NCI-H128 (cell line): ENCODE measurements at regions not wholly inside any gene's neighbourhood (a gene's known extent, or its start where the extent isn't known, plus 50 kb on each side); places are given as distances from the start of the nearest gene placed in this dataset.

Experiments
- DNase-seq: peaks from one replicate; lab custom pipeline; 2025; ENCODE audit not compliant: unreplicated experiment; lab: John Stamatoyannopoulos, UW

DNA sequence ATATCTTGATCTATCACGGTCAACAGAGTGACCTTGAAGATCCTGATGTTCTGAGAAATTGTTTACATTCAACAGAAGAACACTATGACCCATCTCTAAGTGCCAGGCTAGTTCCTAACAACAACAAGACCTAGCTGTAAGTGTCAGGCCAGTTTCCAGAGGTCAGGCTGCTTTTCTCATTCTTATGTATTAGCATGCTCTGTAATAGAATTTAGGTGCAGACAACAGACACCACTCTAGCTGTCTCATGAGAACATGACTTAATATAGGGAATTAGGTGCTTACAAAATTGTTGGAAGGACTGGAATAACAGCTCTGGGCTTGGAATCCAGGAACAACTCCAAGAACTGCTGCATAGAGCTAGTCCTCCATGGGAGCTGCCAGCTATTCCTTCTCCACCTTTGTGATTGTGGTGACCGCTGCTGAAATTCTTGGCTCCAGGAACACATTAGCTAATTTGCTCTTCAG, 138.7 kb downstream of the SNX18 start:
- no peak for DNase-seq

DNA sequence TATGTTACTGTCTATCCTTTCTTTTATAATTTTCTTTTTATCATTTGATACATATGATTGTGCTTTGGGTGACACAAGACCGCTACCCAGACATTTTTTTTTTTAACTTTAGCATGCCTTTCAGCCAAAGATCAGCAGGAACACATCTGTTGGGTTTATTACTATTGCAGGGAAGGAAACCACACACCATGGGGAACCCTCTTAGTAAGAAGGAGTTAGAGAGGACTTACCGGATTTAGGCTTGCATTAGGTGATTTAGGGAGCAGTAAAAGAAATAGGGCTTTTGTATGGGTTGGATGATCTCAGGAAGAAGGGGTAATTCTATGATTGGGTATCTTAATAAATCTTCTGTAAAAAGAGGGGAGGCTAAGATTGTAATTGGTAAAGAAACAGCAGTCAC, 138.2 kb downstream of the SNX18 start:
- DNase-seq, result no peak

DNA sequence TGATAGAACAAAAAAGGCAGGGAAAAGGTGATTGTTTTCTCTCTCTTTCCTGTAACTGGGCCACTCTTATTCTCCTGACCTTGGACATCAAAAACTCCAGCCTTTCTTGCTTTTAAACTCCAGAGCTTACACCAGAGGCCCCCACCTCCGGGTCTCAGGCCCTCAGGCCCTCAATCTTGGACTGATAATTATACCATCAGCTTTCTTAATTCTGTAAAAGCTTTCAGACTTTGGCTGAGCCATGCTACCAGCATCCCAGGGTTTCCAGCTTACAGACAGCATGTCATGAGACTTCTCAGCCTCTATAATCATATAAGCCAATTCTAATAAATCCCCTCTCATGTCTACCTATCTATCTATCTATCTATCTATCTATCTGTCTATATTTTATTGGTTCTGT, 137.7 kb downstream of the SNX18 start:
- no peak for DNase-seq

DNA sequence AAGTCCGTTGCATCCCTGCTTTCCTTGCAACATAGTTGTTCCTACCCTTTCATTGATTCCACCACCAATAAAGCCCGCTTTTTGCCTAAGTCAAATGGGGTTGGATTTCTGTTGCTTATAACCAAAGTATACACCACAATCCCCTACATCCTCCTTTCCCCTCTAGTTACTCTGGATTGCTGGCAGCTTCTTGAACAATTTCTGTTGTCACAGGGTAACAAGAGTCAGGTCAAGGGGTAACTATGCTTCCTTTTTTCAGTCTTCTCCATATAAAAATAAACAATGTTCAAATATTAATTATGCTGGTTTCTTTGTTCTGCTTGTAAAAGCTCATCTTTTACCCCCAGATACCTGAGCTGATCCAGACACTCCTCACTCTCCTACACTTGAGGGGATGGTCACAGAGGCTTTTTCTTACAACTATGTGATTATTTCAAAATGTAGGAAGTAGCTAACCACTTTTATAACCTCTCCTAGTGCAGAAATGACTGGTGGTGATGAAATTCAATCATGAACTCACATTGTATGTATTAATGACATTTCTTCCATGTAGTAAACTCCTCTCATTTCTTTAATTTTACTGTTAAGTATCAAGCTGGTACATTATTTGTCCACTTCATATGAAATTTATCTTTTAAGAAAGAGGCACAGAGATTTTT, 136.5 kb downstream of the SNX18 start:
- DNase-seq, result no peak

- no peak for DNase-seq
These were observed 134.0 kb downstream of the SNX18 start for GRCh38 chr5:54651482-54652076.

DNA sequence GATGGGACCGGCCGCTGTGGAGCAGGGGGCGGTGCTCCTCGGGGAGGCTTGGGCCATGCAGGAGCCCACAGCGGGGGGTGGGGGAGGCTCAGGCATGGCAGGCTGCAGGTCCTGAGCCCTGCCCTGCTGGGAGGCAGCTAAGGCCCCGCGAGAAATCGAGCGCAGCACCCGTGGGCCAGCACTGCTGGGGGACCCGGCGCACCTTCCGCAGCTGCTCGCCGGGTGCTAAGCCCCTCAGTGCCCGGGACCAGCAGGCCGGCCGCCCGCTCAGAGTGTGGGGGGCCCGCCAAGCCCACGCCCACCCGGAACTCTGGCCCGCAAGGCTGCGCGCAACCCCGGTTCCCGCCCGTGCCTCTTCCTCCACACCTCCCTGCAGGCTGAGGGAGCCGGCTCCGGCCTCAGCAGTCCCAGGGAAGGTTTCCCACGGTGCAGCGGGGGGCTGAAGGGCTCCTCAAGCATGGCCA, 131.5 kb downstream of the SNX18 start:
- DNase-seq, result no peak

GRCh38 chr5:54646356-54647101, 129.0 kb downstream of the SNX18 start:
- DNase-seq, result no peak

GRCh38 chr5:54645882-54646355, 128.4 kb downstream of the SNX18 start:
- DNase-seq, result no peak

- no peak for DNase-seq
These were observed 126.7 kb downstream of the SNX18 start for GRCh38 chr5:54644226-54644625.

DNA sequence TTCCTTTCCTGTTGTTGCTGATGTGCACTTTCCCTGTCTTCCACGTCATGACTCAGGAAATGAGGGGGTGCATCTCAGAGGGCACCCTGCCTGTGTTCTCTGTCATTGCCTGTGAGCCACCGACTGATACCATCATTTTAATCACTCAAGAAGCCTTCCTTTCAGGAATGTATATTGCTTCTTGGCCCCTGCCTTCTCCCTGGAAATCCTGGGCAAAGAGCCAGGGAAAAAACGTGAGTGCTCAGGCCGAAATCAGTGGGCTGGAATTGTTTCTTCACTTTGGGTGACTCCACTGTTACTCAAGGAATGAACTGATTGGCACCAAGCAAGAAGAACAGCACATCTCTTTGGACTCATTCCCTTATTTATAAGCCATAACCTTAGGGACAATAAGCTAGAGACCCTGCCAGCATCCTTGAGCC, 126.1 kb downstream of the SNX18 start:
- DNase-seq, result no peak

DNA sequence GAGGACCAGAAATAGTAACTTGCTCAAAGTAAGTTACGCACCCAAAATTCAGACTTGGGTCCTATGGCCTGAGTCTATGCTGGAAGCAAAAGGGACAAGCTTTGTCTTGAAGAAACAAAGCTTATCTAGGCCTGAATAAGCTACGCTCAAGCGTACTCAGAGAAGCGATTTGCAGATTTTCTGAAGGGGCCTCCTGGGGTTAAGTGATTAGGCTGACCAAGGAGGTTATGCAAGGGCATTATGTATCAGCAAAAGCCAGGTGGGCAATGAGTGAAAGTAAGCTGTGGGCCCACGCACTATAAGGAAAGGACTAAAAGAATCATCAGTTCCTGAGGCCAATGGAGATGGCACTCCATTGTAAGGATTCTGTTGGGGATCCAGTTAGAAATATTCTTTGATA, 122.1 kb downstream of the SNX18 start:
- DNase-seq, result no peak

DNA sequence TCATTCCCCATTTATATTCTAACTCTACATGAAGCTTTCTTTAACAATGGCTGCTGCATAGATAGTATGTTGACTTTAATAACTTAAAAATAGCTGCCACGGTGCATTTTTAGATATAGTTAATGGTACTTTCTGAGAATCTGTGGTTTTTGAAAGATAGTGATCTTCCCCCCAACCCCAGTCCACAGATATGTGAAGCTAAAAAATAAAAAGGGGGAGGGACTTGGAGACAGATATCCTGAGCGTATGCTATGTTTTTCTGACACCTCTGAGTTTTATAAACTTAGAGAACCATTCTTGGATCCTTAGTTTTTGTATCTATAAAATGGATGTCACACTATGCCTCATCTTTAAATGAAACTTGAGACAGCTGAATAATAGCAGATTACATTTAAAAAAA, 120.5 kb downstream of the SNX18 start:
- DNase-seq, result no peak

- no peak for DNase-seq
These were observed 120.1 kb downstream of the SNX18 start for GRCh38 chr5:54637654-54638053.

DNA sequence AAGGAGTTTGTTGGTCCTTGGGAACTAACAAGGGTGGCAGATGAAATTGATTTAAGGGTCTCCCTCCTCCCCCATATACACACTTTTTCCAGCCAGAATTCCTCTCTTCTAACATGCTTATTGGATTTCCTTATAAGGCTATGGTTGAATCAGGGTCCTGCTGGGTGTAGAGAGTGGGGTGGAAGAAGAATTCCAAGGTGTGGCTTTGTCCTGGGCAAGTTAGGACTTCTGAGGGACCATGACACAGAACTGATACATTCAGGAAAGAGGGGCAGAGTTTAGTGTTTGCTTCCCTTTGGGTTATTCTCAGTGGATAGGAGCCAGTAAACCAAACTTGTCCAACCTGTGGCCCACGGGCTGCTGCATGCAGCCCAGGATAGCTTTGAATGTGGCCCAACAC, 116.5 kb downstream of the SNX18 start:
- DNase-seq, result no peak

GRCh38 chr5:54632131-54632701, 114.7 kb downstream of the SNX18 start:
- DNase-seq, result no peak

- DNase-seq, result no peak
These were observed 113.3 kb downstream of the SNX18 start for GRCh38 chr5:54630738-54631359.

GRCh38 chr5:54629115-54629514, 111.6 kb downstream of the SNX18 start:
- DNase-seq, result no peak

DNA sequence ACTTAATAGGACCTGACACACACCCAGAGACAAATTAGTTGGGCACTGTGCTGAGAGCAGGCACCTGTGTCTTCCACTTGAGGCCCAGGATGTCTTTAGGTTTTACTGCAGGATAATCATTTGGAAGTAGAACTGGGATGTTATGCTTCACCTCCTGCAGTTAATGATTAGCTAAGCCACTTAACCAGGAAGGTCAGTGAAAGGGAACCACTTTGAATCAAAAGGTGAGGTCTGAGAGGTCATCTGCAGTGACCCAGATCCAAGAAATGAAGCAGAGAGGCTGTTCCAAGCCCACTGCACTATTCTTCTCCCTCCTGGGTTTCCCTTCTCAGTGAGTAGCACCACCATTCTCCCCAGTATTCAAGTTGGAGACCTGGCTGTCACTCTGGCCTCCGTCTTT, 110.5 kb downstream of the SNX18 start:
- DNase-seq, result no peak

- no peak for DNase-seq
These were observed 108.8 kb downstream of the SNX18 start for GRCh38 chr5:54626407-54626806.

- no peak for DNase-seq
These were observed 107.4 kb downstream of the SNX18 start for GRCh38 chr5:54624805-54625568.
